Calu3 (cell line): ENCODE measurements at regions not wholly inside any gene's neighbourhood (a gene's known extent, or its start where the extent isn't known, plus 50 kb on each side); places are given as distances from the start of the nearest gene placed in this dataset.

ENCODE experiments used
- BruUV-seq: library from RNA; stranded (reverse); fragments of 400-500 nt; replicated peaks from 2 replicates; lab custom pipeline; 2021; lab: Mats Ljungman, UMichigan
- CTCF ChIA-PET: fragments of 300-600 bp; sonication (Branson Sonifier 250); formaldehyde crosslinking; loops from one replicate; lab custom pipeline; 2022; ENCODE audit warnings: antibody characterized with exemption; lab: Charles Lee
- DNase-seq: peaks from one replicate; pipeline ENCODE4 v3.0.0; 2022
- H3K27ac Mint-ChIP-seq: one replicate; pipeline ENCODE4 v1.8.0; 2022; ENCODE audit warnings: mixed read lengths; ENCODE audit not compliant: unreplicated experiment
- H3K27me3 Mint-ChIP-seq: one replicate; pipeline ENCODE4 v1.8.0; 2022; ENCODE audit warnings: mixed read lengths; ENCODE audit not compliant: unreplicated experiment
- H3K36me3 Mint-ChIP-seq: one replicate; pipeline ENCODE4 v1.8.0; 2022; ENCODE audit warnings: mild to moderate bottlenecking, moderate library complexity, mixed read lengths; ENCODE audit not compliant: insufficient read depth, unreplicated experiment
- H3K4me1 Mint-ChIP-seq: one replicate; pipeline ENCODE4 v1.8.0; 2022; ENCODE audit warnings: mild to moderate bottlenecking, low read depth, mixed read lengths; ENCODE audit not compliant: unreplicated experiment
- H3K4me3 Mint-ChIP-seq: one replicate; pipeline ENCODE4 v1.8.0; 2022; ENCODE audit warnings: mild to moderate bottlenecking, low read depth, moderate library complexity, mixed read lengths; ENCODE audit not compliant: unreplicated experiment
- H3K9me3 Mint-ChIP-seq: one replicate; pipeline ENCODE4 v1.8.0; 2022; ENCODE audit warnings: low read depth, mixed read lengths; ENCODE audit not compliant: unreplicated experiment
- CTCF ChIP-seq: fragments of 200-600 bp; IDR thresholded peaks from one replicate; pipeline ENCODE4 v1.8.0; 2022; ENCODE audit warnings: antibody characterized with exemption; ENCODE audit not compliant: unreplicated experiment
- intact Hi-C: fragments of 100-400 bp; cut with micrococcal nuclease; formaldehyde crosslinking; loops from one replicate; pipeline ENCODE4 v1.10.0; 2022; ENCODE audit not compliant: unreplicated experiment

DNA sequence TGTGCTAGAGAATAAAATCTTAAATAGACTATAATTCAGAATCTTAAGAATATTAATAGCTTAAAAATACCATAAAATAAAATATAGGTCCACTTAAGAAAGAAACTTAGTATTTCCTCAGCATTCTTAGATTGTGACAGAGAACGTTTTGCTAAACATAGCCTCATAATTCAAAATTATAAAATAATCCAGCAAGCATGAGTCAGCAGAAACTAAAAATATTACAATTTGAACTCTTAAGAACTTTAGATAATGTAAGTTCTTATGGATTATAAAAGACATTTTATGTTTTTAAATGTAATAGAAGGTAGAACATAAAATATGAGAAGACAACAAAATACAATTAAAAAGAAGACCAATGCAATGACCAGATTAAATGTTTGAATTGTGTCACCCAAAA lies 164.5 kb upstream of the MC4R start:
- Mint-ChIP-seq H3K9me3 (no peaks in the 10 kb centered on the region), H3K27ac (no peak overlapping the region), H3K36me3 (no peaks in the 10 kb centered on the region), H3K4me3 (no peak overlapping the region), H3K27me3 (no peaks in the 10 kb centered on the region), H3K4me1 (peaks cover 9% of the 10 kb centered on the region)
- no peak for TF ChIP-seq CTCF
- no TSS peak for BruUV-seq
- no peak for DNase-seq
- intact Hi-C loops = no loop called here
- CTCF ChIA-PET = interaction anchor here (0.8 kb wide), 1 partner anchor 14 kb away, joined by 3 read pairs; no protein-coding TSS in a partner anchor

- intact Hi-C loops = no loop called here
- Mint-ChIP-seq H3K27ac (no peak overlapping the region), H3K9me3 (no peaks in the 10 kb centered on the region), H3K36me3 (no peaks in the 10 kb centered on the region), H3K4me3 (no peak overlapping the region), H3K4me1 (peaks cover 7% of the 10 kb centered on the region), H3K27me3 (no peaks in the 10 kb centered on the region)
- CTCF ChIA-PET = no interaction called here
- no TSS peak for BruUV-seq
- TF ChIP-seq CTCF = no peak
- no peak for DNase-seq
Measured at GRCh38 chr18:60538891-60539290, 166.3 kb upstream of the MC4R start.

GRCh38 chr18:60541661-60542060 lies 169.1 kb upstream of the MC4R start:
- H3K36me3 Mint-ChIP-seq = no peaks in the 10 kb centered on the region
- CTCF ChIA-PET = no interaction called here
- no peaks in the 10 kb centered on the region for H3K4me1 Mint-ChIP-seq
- no peak for DNase-seq
- intact Hi-C loops = no loop called here
- no peaks in the 10 kb centered on the region for H3K9me3 Mint-ChIP-seq
- no peak for TF ChIP-seq CTCF
- no peak overlapping the region for H3K27ac Mint-ChIP-seq
- no peaks in the 10 kb centered on the region for H3K27me3 Mint-ChIP-seq
- BruUV-seq = no TSS peak
- H3K4me3 Mint-ChIP-seq = no peak overlapping the region

DNA sequence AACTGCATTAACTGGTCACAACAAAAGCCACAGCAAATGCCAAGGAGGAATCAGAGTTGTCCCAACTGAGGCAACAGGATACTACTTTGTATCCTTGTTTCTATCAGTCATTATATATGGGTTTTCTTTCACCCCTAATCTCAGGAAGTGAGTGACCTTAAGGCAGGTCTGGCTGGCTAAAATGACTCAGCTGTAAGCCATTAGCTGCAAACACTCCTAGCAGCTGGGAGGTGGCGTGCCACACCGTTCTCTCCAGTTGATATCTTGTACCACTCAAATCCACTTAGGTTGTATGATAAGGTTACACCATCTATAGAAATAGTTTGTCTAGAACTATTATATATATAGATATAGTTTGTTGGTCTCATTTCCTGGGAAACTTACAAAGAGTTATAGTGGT lies 171.1 kb upstream of the MC4R start:
- no TSS peak for BruUV-seq
- H3K4me1 Mint-ChIP-seq = no peaks in the 10 kb centered on the region
- CTCF ChIA-PET = interaction anchor here (0.6 to 1.2 kb wide), 2 partner anchors 9 to 143 kb away, joined by 3 to 4 read pairs; no protein-coding TSS in a partner anchor
- H3K27me3 Mint-ChIP-seq = no peaks in the 10 kb centered on the region
- H3K9me3 Mint-ChIP-seq = no peaks in the 10 kb centered on the region
- no peak overlapping the region for H3K27ac Mint-ChIP-seq
- no peaks in the 10 kb centered on the region for H3K36me3 Mint-ChIP-seq
- DNase-seq = no peak
- no peak for TF ChIP-seq CTCF
- intact Hi-C loops = no loop called here
- no peak overlapping the region for H3K4me3 Mint-ChIP-seq
